GM12865 (cell line): ENCODE measurements at regions not wholly inside any gene's neighbourhood (a gene's known extent, or its start where the extent isn't known, plus 50 kb on each side); places are given as distances from the start of the nearest gene placed in this dataset.

Experiments used
- DNase-seq: peaks from one replicate; pipeline ENCODE4 v3.0.0; 2010; ENCODE audit warnings: low read depth
- H3K4me3 ChIP-seq: 2 replicates; pipeline ENCODE4 v1.5.1; 2011; ENCODE audit warnings: mild to moderate bottlenecking, low read depth, low read length, control low read depth
- TF ChIP-seq, protein P1 (sequence below): IDR thresholded peaks from 2 replicates; pipeline ENCODE4 v1.5.1; 2011; ENCODE audit warnings: low read length, control low read depth, low read depth, inconsistent platforms; ENCODE audit not compliant: insufficient read depth; ENCODE audit errors: missing control alignments

DNA sequence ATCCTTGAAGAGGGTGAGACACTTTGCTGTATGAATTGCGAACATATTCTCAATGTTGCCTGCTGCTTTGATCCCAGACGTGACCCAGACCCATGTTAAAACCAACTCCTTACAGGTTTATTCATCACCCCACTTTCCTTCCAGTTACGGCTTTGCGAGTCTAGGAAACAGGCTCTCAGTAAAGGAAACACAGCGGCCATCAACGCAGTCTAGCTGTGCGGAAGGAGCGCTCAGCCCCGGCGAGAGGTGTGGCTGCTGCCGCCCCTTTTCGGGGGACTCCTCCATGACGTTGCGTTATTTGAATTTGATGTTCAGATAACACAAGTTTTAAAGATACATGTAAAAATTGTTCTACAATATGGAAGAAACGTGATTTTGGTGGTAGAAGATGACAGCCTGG, 206.4 kb upstream of the FAT1 start:
- TF ChIP-seq, protein P1, sequence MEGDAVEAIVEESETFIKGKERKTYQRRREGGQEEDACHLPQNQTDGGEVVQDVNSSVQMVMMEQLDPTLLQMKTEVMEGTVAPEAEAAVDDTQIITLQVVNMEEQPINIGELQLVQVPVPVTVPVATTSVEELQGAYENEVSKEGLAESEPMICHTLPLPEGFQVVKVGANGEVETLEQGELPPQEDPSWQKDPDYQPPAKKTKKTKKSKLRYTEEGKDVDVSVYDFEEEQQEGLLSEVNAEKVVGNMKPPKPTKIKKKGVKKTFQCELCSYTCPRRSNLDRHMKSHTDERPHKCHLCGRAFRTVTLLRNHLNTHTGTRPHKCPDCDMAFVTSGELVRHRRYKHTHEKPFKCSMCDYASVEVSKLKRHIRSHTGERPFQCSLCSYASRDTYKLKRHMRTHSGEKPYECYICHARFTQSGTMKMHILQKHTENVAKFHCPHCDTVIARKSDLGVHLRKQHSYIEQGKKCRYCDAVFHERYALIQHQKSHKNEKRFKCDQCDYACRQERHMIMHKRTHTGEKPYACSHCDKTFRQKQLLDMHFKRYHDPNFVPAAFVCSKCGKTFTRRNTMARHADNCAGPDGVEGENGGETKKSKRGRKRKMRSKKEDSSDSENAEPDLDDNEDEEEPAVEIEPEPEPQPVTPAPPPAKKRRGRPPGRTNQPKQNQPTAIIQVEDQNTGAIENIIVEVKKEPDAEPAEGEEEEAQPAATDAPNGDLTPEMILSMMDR, result no peak

DNA sequence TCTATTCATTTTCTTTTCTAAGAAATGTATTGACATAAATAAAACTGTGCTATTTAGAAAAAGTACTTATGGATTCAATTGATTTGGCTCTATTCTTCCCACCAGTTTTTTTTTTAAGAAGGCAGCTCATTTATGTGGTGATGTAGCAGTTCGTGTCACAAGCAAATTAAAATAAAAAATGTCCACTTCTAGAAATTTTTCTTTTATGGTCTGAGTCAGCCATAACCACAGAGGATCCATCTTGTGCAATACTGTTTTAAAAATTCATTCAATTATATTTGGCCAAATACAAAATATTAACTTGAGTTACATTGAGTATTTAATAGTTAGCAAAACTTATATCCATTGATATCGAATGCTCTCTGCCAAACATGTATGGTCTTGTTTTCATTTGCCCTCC, 207.9 kb upstream of the FAT1 start:
- TF ChIP-seq, protein P1, result no peak
- H3K4me3 ChIP-seq, result no peak overlapping the region
- no peak for DNase-seq

More for the DNA sequence above, 206.4 kb upstream of the FAT1 start:
- no peak for DNase-seq
- no peak overlapping the region for H3K4me3 ChIP-seq

DNA sequence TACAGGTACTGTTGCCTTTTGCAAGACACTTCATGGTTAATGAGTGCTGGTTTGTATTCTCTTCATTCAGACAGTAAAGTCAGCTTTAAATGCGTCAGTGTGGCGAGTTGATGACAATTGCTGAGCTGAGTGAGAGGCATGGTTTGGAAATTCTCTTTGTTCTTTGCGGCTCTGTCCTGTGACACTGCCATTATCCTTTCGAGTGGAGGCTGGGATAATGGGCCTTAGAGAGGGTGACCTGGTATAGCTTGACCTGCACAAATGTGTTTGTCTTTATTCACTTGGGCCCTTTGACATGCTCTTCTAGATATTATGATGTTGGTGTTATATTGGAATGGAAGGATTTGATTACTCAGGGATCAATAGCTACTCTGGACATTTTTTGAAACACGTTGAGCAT, 208.5 kb upstream of the FAT1 start:
- H3K4me3 ChIP-seq, result no peak overlapping the region
- DNase-seq, result no peak
- TF ChIP-seq, protein P1, result no peak

DNA sequence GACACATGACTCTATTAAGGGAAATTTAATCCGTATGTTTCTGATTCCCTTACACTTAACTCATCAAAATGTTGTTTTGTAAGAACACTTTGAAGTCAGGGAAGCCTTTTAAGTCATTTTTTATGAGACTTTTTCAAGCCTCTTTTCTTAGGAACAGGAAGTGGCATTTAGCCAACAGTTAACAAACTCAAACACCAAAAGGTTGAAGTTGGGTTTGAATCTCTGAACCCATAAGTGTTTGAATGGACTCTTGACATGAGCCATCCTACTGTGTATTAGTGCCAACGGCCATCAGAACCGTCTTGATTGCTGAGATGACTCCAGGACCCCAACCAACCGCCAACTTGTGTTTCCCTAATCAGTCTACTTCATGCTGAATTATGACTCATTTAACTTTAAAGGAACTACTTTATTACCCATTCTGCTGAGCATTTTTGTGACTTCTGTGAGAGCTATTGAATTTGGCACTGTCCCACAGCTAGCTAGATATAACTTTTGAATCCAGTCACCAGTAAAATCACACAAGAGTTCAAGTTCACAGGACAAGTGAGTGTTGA, 209.1 kb upstream of the FAT1 start:
- DNase-seq, result no peak
- TF ChIP-seq, protein P1, result no peak
- H3K4me3 ChIP-seq, result no peak overlapping the region

DNA sequence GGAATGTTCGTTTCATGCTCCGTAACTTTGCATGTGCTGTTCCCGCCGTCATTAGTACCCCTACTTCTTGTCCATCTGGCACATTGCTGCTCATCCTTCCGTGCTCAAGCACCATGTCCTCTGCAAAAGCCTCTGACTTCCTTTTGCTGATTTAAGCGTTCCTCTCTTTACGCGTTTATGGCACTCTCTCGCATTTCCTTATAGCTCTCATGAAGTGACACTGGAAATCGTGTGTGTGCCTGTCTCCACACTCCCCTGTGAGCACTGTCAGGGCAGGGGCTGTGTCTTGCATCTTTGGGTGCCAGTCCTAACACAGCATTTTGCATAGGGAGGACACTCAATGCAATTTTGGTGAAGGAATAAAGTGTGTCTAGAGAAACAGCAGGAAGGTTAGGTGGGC, 210.6 kb upstream of the FAT1 start:
- no peak overlapping the region for H3K4me3 ChIP-seq
- TF ChIP-seq, protein P1, result no peak
- DNase-seq, result no peak

DNA sequence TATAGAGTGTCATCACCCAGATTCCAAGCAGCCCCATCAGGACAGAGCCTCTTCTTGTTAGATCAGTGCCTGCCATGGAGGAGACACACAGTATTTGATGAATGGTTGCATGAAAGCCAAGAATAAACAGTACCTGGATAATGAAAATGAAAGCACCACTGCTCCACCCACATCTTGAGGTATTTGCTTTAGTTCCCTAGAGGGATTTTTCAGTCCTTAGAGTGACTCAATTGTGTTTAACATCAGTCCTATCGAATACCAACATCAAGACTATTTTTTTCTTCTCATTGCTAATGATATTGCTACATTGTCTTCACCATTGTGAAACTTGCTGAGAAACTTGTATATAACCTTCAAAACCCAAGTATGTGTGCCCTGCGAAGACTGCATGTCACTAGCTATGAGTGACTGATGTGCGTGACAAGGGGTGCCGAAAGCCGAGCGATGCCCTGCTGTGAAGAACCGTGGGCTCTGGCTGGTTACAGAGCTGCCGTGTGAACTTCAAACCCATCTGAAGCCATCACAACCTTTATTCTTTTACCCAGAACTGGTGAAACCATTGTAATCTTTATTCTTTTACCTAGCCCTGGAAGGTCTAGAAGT, 211.3 kb upstream of the FAT1 start:
- DNase-seq, result no peak
- no peak overlapping the region for H3K4me3 ChIP-seq
- TF ChIP-seq, protein P1, result no peak

DNA sequence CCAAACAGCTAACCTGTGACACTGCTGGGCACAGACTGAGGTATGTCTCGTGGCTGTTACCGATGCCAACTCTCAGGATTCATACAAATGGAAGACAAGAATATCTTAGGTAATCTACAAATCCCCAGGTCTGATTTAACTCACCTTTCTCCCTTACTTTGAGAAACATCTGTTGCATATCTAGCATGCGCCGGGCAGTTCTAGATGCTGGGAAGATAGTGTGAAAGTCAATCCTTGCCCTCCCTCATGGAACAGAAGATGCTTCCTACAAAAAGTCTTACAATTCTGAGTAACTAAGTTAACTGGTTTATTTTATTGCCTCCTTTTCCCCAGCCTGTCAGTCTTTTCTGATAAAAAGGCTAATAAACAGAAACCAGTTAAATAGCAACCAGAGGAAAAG, 212.2 kb upstream of the FAT1 start:
- H3K4me3 ChIP-seq, result no peak overlapping the region
- TF ChIP-seq, protein P1, result no peak
- no peak for DNase-seq
